Gastroesophageal sphincter (tissue), 4 donors: ENCODE measurements at regions not wholly inside any gene's neighbourhood (a gene's known extent, or its start where the extent isn't known, plus 50 kb on each side); places are given as distances from the start of the nearest gene placed in this dataset.
"Not testable (repeated sequence)": the region's sequence is repeated elsewhere in the genome, so short reads cannot be mapped to it uniquely, and the experiment has no call there.

Source experiments
- ATAC-seq: fragments of 150-250 bp; one replicate; pipeline ENCODE4 v1.9.1; 2016; ENCODE audit warnings: mild to moderate bottlenecking, moderate library complexity
- H3K27ac ChIP-seq, 4 donors: fragments of 200-600 bp; sonication (generic) in 3 of 4; 1 replicate in 3 of 4; 2 replicates in 1 of 4; pipeline ENCODE4 v1.5.1; 2016 to 2019
- H3K27me3 ChIP-seq: fragments of 200-600 bp; sonication (generic); one replicate; pipeline ENCODE4 v1.5.1; 2019
- H3K36me3 ChIP-seq, 2 donors: fragments of 200-600 bp; sonication (generic); one replicate each; pipeline ENCODE4 v1.5.1; 2019; ENCODE audit warnings: control low read depth in 1 of 2
- H3K4me1 ChIP-seq, 3 donors: fragments of 200-600 bp; sonication (generic); 1 replicate in 2 of 3; 2 replicates in 1 of 3; pipeline ENCODE4 v1.5.1; 2016 to 2019; ENCODE audit warnings: control low read depth in 2 of 3
- H3K4me3 ChIP-seq, 2 donors: fragments of 200-600 bp; sonication (generic); one replicate each; pipeline ENCODE4 v1.5.1; 2019; ENCODE audit warnings: mild to moderate bottlenecking in 1 of 2, moderate library complexity in 1 of 2
- H3K9me3 ChIP-seq, 3 donors: fragments of 200-600 bp; sonication (generic); one replicate each; pipeline ENCODE4 v1.5.1; 2017 to 2019; ENCODE audit warnings: control low read depth in 2 of 3
- EP300 ChIP-seq: sonication (generic); formaldehyde crosslinking; IDR thresholded peaks from one replicate; pipeline ENCODE4 v1.6.1; 2017; ENCODE audit warnings: antibody characterized with exemption, mild to moderate bottlenecking
- POLR2A ChIP-seq, 2 donors: fragments of 450-650 bp; IDR thresholded peaks; one replicate each; pipeline ENCODE4 v1.6.1; 2017; ENCODE audit warnings: antibody characterized with exemption in 2 of 2, mild to moderate bottlenecking in 2 of 2, moderate library complexity in 1 of 2
- POLR2AphosphoS5 ChIP-seq: sonication (generic); formaldehyde crosslinking; IDR thresholded peaks from one replicate; pipeline ENCODE4 v1.6.1; 2017; ENCODE audit warnings: antibody characterized with exemption
- WGBS, 2 donors: methylation state at CpG; one replicate each; pipeline ENCODE4 v1.1.5; 2018; ENCODE audit warnings: low coverage in 1 of 2; 5-methylcytosine and 5-hydroxymethylcytosine counted together
- TF ChIP-seq, protein P1 (sequence below), 4 experiments: fragments of 200-600 bp in 2 of 4; fragments of 450-650 bp in 2 of 4; sonication (generic) in 1 of 4; IDR thresholded peaks; one replicate each; pipeline ENCODE4 v1.5.1; 2017 to 2019; ENCODE audit warnings: antibody characterized with exemption in 4 of 4, mild to moderate bottlenecking in 2 of 4, moderate library complexity in 2 of 4

DNA sequence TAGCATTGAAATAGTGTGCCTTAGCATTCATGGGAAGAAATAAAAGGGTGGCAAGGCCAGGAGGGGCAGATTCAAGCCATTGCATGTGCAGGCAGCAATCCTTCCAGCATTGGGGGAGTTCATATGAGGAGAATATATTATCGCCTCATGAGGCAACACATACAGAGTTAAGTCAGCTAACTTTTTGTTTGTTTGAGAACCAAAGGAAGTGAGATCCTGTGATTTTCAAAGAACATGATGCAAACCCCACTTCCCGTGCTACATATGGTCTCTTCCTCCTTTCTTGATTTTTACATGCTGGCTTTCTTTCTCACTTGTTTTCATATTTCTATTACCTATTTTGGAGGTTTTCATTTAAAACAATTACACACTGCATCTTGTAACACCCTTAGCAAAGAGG is 579.7 kb upstream of the ARID1B start:
- no peak for ATAC-seq
- WGBS, 2 donors = 44 to 65% methylated on average over 2 of the region's 2 CpGs
- H3K27me3 ChIP-seq = no peaks in the 10 kb centered on the region
- H3K4me1 ChIP-seq = no peaks in the 10 kb centered on the region
- TF ChIP-seq, protein P1, sequence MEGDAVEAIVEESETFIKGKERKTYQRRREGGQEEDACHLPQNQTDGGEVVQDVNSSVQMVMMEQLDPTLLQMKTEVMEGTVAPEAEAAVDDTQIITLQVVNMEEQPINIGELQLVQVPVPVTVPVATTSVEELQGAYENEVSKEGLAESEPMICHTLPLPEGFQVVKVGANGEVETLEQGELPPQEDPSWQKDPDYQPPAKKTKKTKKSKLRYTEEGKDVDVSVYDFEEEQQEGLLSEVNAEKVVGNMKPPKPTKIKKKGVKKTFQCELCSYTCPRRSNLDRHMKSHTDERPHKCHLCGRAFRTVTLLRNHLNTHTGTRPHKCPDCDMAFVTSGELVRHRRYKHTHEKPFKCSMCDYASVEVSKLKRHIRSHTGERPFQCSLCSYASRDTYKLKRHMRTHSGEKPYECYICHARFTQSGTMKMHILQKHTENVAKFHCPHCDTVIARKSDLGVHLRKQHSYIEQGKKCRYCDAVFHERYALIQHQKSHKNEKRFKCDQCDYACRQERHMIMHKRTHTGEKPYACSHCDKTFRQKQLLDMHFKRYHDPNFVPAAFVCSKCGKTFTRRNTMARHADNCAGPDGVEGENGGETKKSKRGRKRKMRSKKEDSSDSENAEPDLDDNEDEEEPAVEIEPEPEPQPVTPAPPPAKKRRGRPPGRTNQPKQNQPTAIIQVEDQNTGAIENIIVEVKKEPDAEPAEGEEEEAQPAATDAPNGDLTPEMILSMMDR (IDR thresholded peaks at IDR 0.05) = no peak
- no peak for TF ChIP-seq EP300
- no peak for TF ChIP-seq POLR2AphosphoS5
- H3K27ac ChIP-seq = no peak overlapping the region
- H3K9me3 ChIP-seq = no peaks in the 10 kb centered on the region
- no peak overlapping the region for H3K4me3 ChIP-seq
- H3K36me3 ChIP-seq = no peaks in the 10 kb centered on the region

DNA sequence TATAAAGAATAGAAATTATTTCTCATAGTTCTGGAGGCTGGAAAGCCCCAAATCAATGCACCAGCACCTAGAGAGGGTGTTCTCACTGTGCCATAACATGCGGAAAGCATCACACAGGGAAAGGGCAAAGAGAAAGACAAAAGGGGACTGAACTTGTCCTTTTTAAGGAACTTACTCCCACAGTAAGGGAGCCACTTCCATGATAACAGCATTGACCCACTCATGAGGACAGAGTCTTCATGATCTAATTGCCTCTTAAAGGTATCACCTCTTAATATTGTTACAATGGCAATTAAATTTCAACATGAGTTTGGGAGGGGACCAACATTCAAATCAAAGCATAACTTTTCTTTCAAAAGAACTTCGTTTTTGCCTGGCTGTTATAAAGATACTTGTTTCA is 582.2 kb upstream of the ARID1B start:
- TF ChIP-seq, protein P1 (IDR thresholded peaks at IDR 0.05) = no peak
- TF ChIP-seq POLR2A (IDR thresholded peaks at IDR 0.05) (no peak), POLR2AphosphoS5 (no peak), EP300 (no peak)
- Histone ChIP-seq H3K27ac (no peak overlapping the region), H3K27me3 (no peaks in the 10 kb centered on the region), H3K9me3 (no peaks in the 10 kb centered on the region), H3K4me1 (no peaks in the 10 kb centered on the region), H3K4me3 (no peak overlapping the region), H3K36me3 (no peaks in the 10 kb centered on the region)
- WGBS, 2 donors = 57 to 80% methylated on average over 1 to 2 of the region's 2 CpGs
- no peak for ATAC-seq

DNA sequence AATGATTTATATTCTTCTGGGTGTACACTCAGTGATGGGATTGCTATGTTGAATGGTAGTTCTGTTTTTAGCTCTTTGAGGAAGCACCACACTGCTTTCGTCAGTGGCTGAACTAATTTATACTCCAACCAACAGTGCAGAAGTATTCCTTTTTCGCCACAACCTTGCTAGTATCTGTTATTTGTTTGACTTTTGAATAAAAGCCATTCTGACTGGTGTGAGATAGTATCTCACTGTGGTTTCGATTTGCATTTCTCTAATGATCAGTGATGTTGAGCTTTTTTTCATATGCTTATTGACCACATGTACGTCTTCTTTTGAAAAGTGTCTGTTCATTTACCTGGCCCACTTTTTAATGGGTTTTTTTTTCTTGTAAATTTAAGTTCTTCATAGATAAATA is 583.8 kb upstream of the ARID1B start:
- Histone ChIP-seq H3K4me3 (no peak overlapping the region), H3K27ac (no peak overlapping the region), H3K4me1 (no peaks in the 10 kb centered on the region), H3K9me3 (no peaks in the 10 kb centered on the region), H3K36me3 (no peaks in the 10 kb centered on the region), H3K27me3 (no peaks in the 10 kb centered on the region)
- WGBS, 2 donors = 88 to 92% methylated on average over 2 to 4 of the region's 4 CpGs
- TF ChIP-seq POLR2A (IDR thresholded peaks at IDR 0.05) (no peak), EP300 (no peak), POLR2AphosphoS5 (no peak)
- TF ChIP-seq, protein P1 (IDR thresholded peaks at IDR 0.05) = no peak
- ATAC-seq = no peak

DNA sequence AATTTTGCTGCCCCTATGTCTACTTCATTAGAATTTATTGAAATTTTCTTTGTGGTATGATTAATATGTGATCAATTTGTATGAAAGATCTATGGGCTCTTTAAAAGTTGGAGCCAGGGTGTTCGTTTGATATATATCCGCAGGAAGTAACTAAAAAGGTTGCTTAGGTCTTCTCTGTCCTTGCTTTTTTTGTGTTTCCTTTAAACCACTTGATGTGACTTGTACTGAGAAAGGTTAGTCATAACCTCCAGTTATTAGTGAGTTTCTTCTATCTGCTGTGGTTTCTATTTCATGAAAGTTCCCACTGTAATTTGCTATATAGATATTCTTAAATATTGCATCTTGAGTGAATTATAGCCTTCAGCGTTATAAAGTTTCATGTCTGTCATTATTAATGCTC is 585.3 kb upstream of the ARID1B start:
- H3K4me1 ChIP-seq = no peaks in the 10 kb centered on the region
- no peak for ATAC-seq
- H3K4me3 ChIP-seq = no peak overlapping the region
- no peak overlapping the region for H3K27ac ChIP-seq
- no peaks in the 10 kb centered on the region for H3K36me3 ChIP-seq
- WGBS, 2 donors = 62 to 69% methylated on average over 3 of the region's 3 CpGs
- H3K27me3 ChIP-seq = no peaks in the 10 kb centered on the region
- TF ChIP-seq POLR2A (IDR thresholded peaks at IDR 0.05) = no peak
- no peak for TF ChIP-seq EP300
- TF ChIP-seq, protein P1 (IDR thresholded peaks at IDR 0.05) = no peak
- no peak for TF ChIP-seq POLR2AphosphoS5
- H3K9me3 ChIP-seq = no peaks in the 10 kb centered on the region

DNA sequence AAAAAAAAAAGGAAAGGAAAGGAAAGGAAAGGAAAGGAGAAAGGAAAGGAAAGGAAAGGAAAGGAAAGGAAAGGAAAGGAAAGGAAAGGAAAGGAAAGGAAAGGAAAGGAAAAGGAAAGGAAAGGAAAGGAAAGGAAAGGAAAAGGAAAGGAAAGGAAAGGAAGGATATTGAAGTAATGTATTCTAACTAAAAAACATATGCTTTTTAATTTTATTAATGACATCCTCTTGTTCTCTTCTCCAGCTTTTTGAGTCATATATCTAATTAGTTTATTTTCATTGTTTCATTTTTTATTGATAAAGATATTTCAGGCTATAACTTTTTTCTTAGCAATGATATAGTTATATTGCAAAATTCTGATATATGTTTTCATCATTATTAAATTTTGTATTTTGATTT is 585.8 kb upstream of the ARID1B start:
- H3K4me1 ChIP-seq, H3K27ac ChIP-seq, H3K27me3 ChIP-seq, ATAC-seq, H3K4me3 ChIP-seq, H3K9me3 ChIP-seq, H3K36me3 ChIP-seq: not testable (repeated sequence)

DNA sequence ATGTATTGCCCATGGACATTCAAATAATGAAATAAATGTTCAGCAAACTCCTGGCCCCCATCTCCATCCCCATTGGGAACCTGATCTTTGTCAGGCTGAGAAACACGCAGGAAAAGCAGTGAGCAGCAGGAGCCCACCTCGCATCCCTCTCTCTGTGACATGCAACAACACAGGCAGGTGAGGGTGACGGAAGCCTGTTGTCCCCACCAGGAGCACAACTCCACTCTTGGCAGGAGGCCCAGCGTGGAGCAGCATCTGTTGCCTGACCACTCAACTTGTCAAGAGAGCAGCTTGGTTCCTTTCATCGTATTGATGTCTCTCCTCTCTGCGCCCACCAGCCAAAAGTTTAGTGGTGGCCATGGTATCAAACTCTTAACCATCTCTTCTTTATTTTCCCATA is 586.9 kb upstream of the ARID1B start:
- no peak for ATAC-seq
- Histone ChIP-seq H3K27ac (no peak overlapping the region), H3K4me1 (no peaks in the 10 kb centered on the region), H3K9me3 (no peaks in the 10 kb centered on the region), H3K36me3 (no peaks in the 10 kb centered on the region), H3K27me3 (no peaks in the 10 kb centered on the region), H3K4me3 (no peak overlapping the region)
- no peak for TF ChIP-seq POLR2A (IDR thresholded peaks at IDR 0.05)
- TF ChIP-seq EP300 = no peak
- TF ChIP-seq, protein P1 (IDR thresholded peaks at IDR 0.05) = no peak
- TF ChIP-seq POLR2AphosphoS5 = no peak
- WGBS, 2 donors = 83 to 92% methylated on average over 1 to 4 of the region's 6 CpGs
